WERI-Rb-1 (cell line): ENCODE measurements at regions not wholly inside any gene's neighbourhood (a gene's known extent, or its start where the extent isn't known, plus 50 kb on each side); places are given as distances from the start of the nearest gene placed in this dataset.

Experiments
- DNase-seq: peaks from one replicate; pipeline ENCODE4 v3.0.0-alpha.2; 2020
- H3K27ac ChIP-seq: fragments of 250-450 bp; sonication (Bioruptor Pico); 2 replicates; pipeline ENCODE4 v1.5.1; 2020; ENCODE audit warnings: mild to moderate bottlenecking, moderate library complexity
- H3K27me3 ChIP-seq: fragments of 250-450 bp; sonication (Bioruptor Pico); 2 replicates; pipeline ENCODE4 v1.5.1; 2021; ENCODE audit warnings: mild to moderate bottlenecking, low read depth, moderate library complexity; ENCODE audit not compliant: insufficient read depth, severe bottlenecking
- H3K36me3 ChIP-seq: fragments of 250-450 bp; sonication (Bioruptor Pico); 2 replicates; pipeline ENCODE4 v1.5.1; 2020; ENCODE audit warnings: mild to moderate bottlenecking, moderate library complexity
- H3K4me3 ChIP-seq: 2 replicates; pipeline ENCODE4 v1.5.1; 2011; ENCODE audit warnings: low read depth, mild to moderate bottlenecking, control low read depth, low read length
- H3K9me3 ChIP-seq: fragments of 250-450 bp; sonication (Bioruptor Pico); 2 replicates; pipeline ENCODE4 v1.5.1; 2021; ENCODE audit warnings: mild to moderate bottlenecking, moderate library complexity; ENCODE audit not compliant: severe bottlenecking
- TF ChIP-seq, protein P1 (sequence below): IDR thresholded peaks from 2 replicates; pipeline ENCODE4 v1.5.1; 2011; ENCODE audit warnings: low read depth, mild to moderate bottlenecking, control low read depth, inconsistent platforms, low read length

DNA sequence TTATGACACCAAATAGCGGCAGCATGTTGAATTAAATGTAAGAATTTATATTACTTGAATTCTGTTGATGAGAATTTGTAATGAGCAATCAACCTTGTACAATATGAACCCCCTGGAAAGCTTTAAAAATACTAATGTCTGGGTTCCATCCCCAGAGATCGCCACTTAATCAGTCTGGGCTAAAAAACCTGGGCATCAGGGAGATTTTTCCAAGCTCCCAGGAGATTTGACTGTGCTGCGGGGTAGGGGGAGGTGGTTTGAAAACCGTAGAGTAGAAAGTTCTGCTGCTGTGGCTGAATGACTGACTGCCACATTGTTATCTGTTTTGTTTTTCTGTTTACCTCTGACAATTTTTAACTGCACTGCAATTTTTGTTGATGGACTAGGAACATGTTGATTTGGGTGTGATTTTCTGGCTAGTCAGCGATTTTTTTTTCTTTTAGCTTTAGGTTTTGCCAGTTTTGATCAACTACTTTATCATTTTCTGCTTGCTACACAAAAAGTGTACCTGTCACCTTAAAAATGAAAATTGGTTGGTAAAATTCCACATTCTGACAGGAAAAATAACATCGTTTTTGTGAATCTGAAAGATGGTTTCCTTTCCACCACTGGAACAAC lies 79.3 kb downstream of the PCTP start:
- H3K27me3 ChIP-seq, result peaks cover 22% of the 10 kb centered on the region
- TF ChIP-seq, protein P1, sequence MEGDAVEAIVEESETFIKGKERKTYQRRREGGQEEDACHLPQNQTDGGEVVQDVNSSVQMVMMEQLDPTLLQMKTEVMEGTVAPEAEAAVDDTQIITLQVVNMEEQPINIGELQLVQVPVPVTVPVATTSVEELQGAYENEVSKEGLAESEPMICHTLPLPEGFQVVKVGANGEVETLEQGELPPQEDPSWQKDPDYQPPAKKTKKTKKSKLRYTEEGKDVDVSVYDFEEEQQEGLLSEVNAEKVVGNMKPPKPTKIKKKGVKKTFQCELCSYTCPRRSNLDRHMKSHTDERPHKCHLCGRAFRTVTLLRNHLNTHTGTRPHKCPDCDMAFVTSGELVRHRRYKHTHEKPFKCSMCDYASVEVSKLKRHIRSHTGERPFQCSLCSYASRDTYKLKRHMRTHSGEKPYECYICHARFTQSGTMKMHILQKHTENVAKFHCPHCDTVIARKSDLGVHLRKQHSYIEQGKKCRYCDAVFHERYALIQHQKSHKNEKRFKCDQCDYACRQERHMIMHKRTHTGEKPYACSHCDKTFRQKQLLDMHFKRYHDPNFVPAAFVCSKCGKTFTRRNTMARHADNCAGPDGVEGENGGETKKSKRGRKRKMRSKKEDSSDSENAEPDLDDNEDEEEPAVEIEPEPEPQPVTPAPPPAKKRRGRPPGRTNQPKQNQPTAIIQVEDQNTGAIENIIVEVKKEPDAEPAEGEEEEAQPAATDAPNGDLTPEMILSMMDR, result no peak
- DNase-seq, result peak; percentile 18
- no peaks in the 10 kb centered on the region for H3K36me3 ChIP-seq
- H3K27ac ChIP-seq, result no peak overlapping the region
- no peak overlapping the region for H3K4me3 ChIP-seq
- no peaks in the 10 kb centered on the region for H3K9me3 ChIP-seq

DNA sequence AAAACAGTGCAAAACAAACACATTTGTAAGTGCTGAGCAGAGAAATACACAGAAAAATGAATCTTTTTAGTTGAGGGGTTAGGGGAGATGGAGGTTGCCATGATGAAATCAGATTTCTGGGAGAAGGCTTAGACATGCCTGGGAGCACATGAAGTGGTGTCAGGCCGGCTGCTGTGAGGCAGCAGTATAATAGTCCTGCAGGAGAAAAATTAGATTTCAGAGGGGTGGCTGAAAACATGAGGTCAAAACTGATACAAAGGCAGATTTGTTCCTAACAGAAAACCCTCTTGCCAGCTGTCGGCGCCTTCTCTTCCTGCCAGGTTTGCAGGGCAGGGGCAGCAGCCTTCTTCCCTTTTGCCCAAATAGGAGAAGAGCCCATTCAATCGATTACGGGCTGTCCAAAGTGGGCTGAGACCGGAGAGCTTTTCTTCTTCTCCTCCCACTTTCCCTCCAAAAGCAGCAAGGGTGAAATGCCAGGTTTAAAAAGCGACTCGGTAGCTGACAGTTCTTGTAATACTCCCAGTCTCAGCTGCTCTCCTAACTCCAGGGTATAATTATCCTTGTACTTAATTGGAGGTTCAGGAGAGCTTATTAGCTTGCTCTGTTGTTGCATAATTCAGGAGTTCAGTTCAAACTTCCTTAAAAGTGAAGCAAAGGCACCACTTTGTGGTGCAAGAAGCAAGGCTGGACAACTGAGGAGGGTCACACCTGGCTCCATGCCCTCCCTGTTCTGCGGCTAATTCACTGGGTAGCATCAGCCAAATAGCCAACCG lies 80.0 kb downstream of the PCTP start:
- TF ChIP-seq, protein P1, result no peak
- peaks cover 19% of the 10 kb centered on the region for H3K27me3 ChIP-seq
- no peak overlapping the region for H3K27ac ChIP-seq
- H3K36me3 ChIP-seq, result no peaks in the 10 kb centered on the region
- no peaks in the 10 kb centered on the region for H3K9me3 ChIP-seq
- H3K4me3 ChIP-seq, result no peak overlapping the region
- DNase-seq, result peak; percentile 28

DNA sequence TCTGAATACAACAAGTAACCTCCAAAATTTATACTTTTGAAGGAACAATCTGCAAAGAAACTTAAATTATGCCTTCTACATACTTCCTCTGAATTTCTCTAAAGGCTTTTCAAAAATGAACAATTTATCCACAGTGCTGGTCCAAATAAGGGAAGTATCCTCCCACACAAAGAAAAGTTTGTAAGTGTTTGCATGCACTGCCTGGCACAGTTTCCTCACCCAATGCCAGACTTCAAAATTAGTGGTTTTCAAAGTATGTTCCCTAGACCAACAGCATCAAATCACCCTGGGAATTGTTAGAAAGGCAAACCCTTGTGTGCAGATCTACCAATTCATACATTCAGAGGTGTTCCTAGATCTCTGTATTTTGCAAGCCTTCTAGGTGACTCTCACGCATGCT lies 82.5 kb downstream of the PCTP start:
- DNase-seq, result no peak
- Histone ChIP-seq H3K36me3 (no peaks in the 10 kb centered on the region), H3K27ac (no peak overlapping the region), H3K27me3 (peaks cover 17% of the 10 kb centered on the region), H3K9me3 (no peaks in the 10 kb centered on the region), H3K4me3 (no peak overlapping the region)
- TF ChIP-seq, protein P1, result no peak

DNA sequence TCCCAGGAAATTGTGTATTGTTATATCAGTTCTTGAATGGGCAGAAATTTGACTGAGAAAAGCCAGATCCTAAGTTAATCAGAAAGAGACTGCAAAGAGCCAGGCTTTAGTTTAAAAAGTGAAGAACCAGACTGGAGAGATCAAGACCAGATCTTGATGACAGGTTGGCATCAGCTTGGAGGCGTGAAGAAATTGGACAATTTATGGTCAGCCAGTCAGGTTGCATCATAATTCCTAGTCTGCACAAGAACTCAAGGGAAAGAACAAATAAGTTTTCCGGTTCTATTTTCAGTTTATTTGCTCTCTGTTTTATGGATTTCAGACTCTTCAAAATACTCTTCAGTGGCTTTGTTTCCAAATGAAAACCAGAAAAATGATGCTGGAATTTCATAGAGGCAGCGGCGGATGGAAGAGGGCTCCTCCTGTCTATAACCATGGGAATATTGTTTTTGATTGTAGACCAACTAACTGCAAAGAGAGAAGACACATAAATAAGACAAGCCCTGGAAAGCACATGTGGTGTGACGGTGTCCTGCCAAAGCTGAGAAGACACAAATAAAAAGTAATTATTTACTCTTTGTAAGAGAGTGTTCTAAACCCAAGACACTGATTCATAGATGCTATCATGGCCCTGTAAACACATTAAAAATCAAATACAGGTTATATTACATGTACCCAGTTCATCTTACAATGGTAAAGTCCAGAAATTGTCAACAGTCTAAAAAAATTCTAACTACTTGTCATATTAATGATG lies 91.7 kb downstream of the PCTP start:
- Histone ChIP-seq H3K36me3 (no peaks in the 10 kb centered on the region), H3K4me3 (no peak overlapping the region), H3K27ac (no peak overlapping the region), H3K9me3 (no peaks in the 10 kb centered on the region), H3K27me3 (peaks cover 27% of the 10 kb centered on the region)
- TF ChIP-seq, protein P1, result no peak
- DNase-seq, result no peak

DNA sequence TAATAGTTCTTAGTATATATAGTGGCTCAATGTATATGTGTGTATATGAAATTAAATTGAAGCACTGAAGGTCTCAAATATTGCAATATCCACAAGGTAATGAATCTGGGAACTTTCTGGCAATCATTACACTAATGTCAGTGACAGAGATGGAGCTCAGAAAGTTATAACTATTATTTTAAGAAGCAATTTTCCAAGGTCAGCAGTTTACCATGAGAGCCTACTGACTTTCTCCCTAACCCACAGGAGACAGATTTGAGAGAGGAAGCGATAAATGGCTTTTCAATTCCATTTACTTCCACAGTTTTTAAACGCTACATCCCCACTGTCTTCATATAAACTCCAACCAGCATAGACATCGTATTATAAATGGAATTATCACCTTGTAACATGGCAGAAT lies 92.9 kb downstream of the PCTP start:
- H3K36me3 ChIP-seq, result no peaks in the 10 kb centered on the region
- TF ChIP-seq, protein P1, result no peak
- H3K9me3 ChIP-seq, result no peaks in the 10 kb centered on the region
- peaks cover 26% of the 10 kb centered on the region for H3K27me3 ChIP-seq
- no peak for DNase-seq
- H3K4me3 ChIP-seq, result no peak overlapping the region
- H3K27ac ChIP-seq, result no peak overlapping the region
